Colonic mucosa (tissue), 4 donors: ENCODE measurements at regions not wholly inside any gene's neighbourhood (a gene's known extent, or its start where the extent isn't known, plus 50 kb on each side); places are given as distances from the start of the nearest gene placed in this dataset.
"Not testable (repeated sequence)": the region's sequence is repeated elsewhere in the genome, so short reads cannot be mapped to it uniquely, and the experiment has no call there.

Experiments used
- DNase-seq: peaks from one replicate; pipeline ENCODE4 v3.0.0-alpha.2; 2020
- H3K27ac ChIP-seq: fragments of 200-600 bp; one replicate; pipeline ENCODE4 v1.8.0; 2021
- H3K27me3 ChIP-seq: fragments of 200-600 bp; one replicate; pipeline ENCODE4 v1.8.0; 2021
- H3K36me3 ChIP-seq: fragments of 200-600 bp; one replicate; pipeline ENCODE4 v1.8.0; 2021
- H3K4me1 ChIP-seq: fragments of 200-600 bp; one replicate; pipeline ENCODE4 v1.8.0; 2021; ENCODE audit warnings: mild to moderate bottlenecking
- H3K4me3 ChIP-seq: fragments of 200-600 bp; one replicate; pipeline ENCODE4 v1.8.0; 2021
- H3K9ac ChIP-seq, 2 donors: one replicate each; pipeline ENCODE4 v1.7.0; 2013; ENCODE audit warnings: control low read depth in 2 of 2, low read depth in 2 of 2, low read length in 2 of 2
- H3K9me3 ChIP-seq: fragments of 200-600 bp; one replicate; pipeline ENCODE4 v1.8.0; 2021
- intact Hi-C: fragments of 100-400 bp; cut with DNase I; formaldehyde crosslinking; loops from one replicate; pipeline ENCODE4 v1.14.1; 2022
- TF ChIP-seq, protein P1 (sequence below): fragments of 200-600 bp; IDR thresholded peaks from one replicate; pipeline ENCODE4 v1.8.0; 2022; ENCODE audit warnings: antibody characterized with exemption, mild to moderate bottlenecking
- donor health status: healthy.
- donor health status: DM: no; HTN: no; CAD: no.
- donor health status: DM: no; HTN: no; CAD: no.

DNA sequence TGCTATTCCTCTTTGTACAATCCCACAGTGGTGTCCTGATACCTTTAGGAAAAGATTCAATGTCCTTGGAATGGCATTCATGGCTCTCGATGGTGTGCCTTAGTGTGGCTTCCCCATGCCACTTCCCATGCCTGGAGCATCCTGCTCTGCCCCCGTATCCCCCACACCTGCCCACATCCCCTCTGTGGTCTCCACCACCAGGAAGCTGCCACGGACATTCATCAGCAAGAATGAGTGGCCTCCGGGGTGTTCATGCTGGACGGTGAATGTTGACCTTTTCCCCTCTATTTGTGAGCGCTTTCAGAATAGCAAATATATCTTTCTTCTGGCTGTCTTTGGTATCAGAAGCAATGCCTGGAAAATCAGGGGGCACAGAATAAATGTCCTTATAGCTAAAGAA is 262.0 kb upstream of the NRP1 start:
- H3K9ac ChIP-seq: no peak overlapping the region
- H3K4me3 ChIP-seq: no peak overlapping the region
- H3K9me3 ChIP-seq: no peaks in the 10 kb centered on the region
- intact Hi-C loops: no loop called here
- H3K4me1 ChIP-seq: no peaks in the 10 kb centered on the region
- TF ChIP-seq, protein P1, sequence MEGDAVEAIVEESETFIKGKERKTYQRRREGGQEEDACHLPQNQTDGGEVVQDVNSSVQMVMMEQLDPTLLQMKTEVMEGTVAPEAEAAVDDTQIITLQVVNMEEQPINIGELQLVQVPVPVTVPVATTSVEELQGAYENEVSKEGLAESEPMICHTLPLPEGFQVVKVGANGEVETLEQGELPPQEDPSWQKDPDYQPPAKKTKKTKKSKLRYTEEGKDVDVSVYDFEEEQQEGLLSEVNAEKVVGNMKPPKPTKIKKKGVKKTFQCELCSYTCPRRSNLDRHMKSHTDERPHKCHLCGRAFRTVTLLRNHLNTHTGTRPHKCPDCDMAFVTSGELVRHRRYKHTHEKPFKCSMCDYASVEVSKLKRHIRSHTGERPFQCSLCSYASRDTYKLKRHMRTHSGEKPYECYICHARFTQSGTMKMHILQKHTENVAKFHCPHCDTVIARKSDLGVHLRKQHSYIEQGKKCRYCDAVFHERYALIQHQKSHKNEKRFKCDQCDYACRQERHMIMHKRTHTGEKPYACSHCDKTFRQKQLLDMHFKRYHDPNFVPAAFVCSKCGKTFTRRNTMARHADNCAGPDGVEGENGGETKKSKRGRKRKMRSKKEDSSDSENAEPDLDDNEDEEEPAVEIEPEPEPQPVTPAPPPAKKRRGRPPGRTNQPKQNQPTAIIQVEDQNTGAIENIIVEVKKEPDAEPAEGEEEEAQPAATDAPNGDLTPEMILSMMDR: no peak
- no peak overlapping the region for H3K27ac ChIP-seq
- DNase-seq: no peak
- no peaks in the 10 kb centered on the region for H3K36me3 ChIP-seq
- H3K27me3 ChIP-seq: no peaks in the 10 kb centered on the region

DNA sequence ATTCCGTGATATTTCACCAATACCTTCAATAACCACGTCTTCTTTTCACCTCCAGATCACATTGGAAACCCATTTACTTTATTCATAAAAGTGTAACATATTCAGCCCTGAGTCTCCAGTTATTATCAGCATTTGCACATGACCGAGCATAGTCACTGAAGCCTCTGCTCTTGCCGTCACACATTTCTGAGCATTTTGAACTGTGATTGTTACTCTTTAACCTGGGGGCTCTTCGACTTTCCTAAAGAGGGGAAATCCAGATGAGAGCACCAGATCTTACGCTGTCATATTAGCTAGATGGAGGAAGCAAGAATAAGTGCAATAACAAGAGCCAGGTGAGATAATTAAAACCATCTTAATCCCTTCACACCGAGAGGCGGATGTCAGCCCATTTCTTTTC is 260.0 kb upstream of the NRP1 start:
- TF ChIP-seq, protein P1: no peak
- Histone ChIP-seq H3K4me3 (no peak overlapping the region), H3K27me3 (no peaks in the 10 kb centered on the region), H3K9me3 (no peaks in the 10 kb centered on the region), H3K9ac (no peak overlapping the region), H3K27ac (no peak overlapping the region), H3K36me3 (no peaks in the 10 kb centered on the region), H3K4me1 (no peaks in the 10 kb centered on the region)
- no peak for DNase-seq
- intact Hi-C loops: no loop called here

DNA sequence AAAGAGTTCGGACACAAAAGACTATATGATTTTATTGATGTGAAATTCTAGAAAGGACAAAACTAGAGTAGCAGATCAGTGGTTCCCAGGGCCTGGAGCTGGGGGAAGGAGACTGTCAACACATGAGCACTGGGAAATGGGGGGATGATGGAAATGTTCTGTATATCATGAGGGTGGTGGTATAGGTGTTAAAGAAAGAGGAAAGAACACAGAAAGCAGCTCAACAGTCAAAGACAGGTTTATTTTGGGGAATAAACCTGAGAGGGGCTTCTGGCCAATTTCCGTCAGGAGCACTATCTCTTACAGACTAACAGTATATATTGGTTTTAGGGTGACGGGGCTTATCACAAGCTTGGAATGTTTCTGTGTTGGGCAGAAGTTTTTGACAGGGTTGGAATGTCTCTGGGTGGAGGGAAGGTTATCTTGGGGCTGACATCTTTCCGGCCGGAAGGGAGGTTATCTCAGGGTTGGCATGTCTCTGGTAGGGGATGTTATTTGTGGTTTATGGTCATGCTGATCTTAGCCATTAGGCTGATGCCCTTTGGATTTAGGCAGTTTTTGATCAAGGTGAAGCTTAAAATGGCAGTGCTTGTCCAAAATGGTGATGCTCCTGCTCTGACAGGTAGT is 254.6 kb upstream of the NRP1 start:
- Histone ChIP-seq H3K9ac (no peak overlapping the region), H3K9me3 (no peaks in the 10 kb centered on the region), H3K36me3 (no peaks in the 10 kb centered on the region), H3K4me1 (no peaks in the 10 kb centered on the region), H3K27me3 (no peaks in the 10 kb centered on the region), H3K4me3 (no peak overlapping the region), H3K27ac (no peak overlapping the region)
- intact Hi-C loops: no loop called here
- no peak for DNase-seq
- TF ChIP-seq, protein P1: no peak

DNA sequence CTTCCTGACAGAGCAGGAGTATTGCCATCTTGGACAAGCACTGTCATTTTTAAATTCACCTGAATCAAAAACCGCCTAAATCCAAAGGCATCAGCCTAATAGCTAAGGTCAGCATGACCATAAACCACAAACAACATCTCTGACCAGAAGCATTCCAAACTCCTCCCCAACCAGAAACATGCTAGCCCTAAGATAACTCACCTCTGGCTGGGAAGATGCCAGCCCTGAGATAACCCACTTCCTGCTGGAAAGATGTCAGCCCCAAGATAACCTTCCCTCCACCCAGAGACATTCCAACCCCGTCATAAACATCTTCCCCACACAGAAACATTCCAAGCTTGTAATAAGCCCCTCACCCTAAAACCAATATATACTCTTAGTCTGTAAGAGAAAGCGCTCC is 250.1 kb upstream of the NRP1 start:
- H3K9ac ChIP-seq, H3K27me3 ChIP-seq, H3K36me3 ChIP-seq, H3K4me1 ChIP-seq, H3K27ac ChIP-seq, H3K9me3 ChIP-seq, intact Hi-C loops, H3K4me3 ChIP-seq, DNase-seq: not testable (repeated sequence)

DNA sequence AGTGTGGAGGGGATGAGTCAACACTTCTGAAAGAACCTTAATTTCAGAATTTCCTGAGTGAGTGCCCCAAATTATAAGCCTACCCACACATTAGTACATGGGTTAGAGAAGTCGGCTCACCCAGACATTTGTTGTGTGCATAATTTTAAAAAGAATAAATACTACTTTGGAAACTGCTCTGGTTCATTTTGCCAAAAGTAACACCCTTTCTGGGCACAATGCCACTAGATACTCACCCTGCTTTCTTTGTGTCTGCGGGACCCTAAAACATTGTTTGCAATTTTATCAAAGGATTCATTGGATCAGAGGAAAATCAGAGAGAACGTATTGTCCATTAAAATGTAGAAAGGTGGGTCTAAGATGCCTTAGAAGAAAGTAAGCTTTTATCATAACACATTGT is 245.5 kb upstream of the NRP1 start:
- Histone ChIP-seq H3K4me1 (no peaks in the 10 kb centered on the region), H3K27ac (no peak overlapping the region), H3K9me3 (no peaks in the 10 kb centered on the region), H3K27me3 (no peaks in the 10 kb centered on the region), H3K36me3 (no peaks in the 10 kb centered on the region), H3K9ac (no peak overlapping the region), H3K4me3 (no peak overlapping the region)
- DNase-seq: no peak
- intact Hi-C loops: no loop called here
- TF ChIP-seq, protein P1: no peak

DNA sequence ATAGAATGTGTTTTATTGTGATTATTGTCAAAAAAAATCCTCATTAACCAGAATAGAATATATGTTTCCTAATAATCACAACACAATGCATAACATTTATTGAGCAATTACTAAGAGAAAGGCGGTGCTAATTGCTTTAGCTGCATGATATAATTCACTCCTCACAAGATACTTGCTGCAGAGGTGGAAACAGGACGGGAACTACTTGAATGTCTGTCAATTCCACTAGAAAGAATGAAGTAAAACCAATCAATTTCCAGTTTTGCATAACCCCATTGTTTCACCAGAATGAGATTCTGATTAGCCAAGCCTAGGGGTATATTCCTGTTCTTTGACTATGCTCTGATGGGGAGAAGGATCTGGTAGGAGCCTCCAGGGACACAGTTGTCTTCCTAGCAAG is 239.1 kb upstream of the NRP1 start:
- Histone ChIP-seq H3K4me3 (no peak overlapping the region), H3K27me3 (no peaks in the 10 kb centered on the region), H3K4me1 (no peaks in the 10 kb centered on the region), H3K9me3 (no peaks in the 10 kb centered on the region), H3K36me3 (no peaks in the 10 kb centered on the region), H3K9ac (no peak overlapping the region), H3K27ac (no peak overlapping the region)
- TF ChIP-seq, protein P1: no peak
- no peak for DNase-seq
- intact Hi-C loops: no loop called here
